Ishikawa (cell line): ENCODE measurements at regions not wholly inside any gene's neighbourhood (a gene's known extent, or its start where the extent isn't known, plus 50 kb on each side); places are given as distances from the start of the nearest gene placed in this dataset.

Experiments
- CEBPB ChIP-seq: IDR thresholded peaks from 2 replicates; pipeline ENCODE4 v1.6.1; 2012
- CREB1 ChIP-seq: IDR thresholded peaks from 2 replicates; pipeline ENCODE4 v1.6.1; 2012; ENCODE audit warnings: low read depth
- EGR1 ChIP-seq: IDR thresholded peaks from 2 replicates; pipeline ENCODE4 v1.6.1; 2012
- EP300 ChIP-seq: IDR thresholded peaks from 2 replicates; pipeline ENCODE4 v1.6.1; 2012; ENCODE audit warnings: borderline replicate concordance
- FOXM1 ChIP-seq: IDR thresholded peaks from 2 replicates; pipeline ENCODE4 v1.6.1; 2012; ENCODE audit warnings: low read depth, borderline replicate concordance
- NFIC ChIP-seq: IDR thresholded peaks from 2 replicates; pipeline ENCODE4 v1.6.1; 2012
- RAD21 ChIP-seq: IDR thresholded peaks from 2 replicates; pipeline ENCODE4 v1.6.1; 2012; ENCODE audit warnings: low read depth
- REST ChIP-seq: IDR thresholded peaks from 2 replicates; pipeline ENCODE4 v1.6.1; 2012; ENCODE audit warnings: low read depth, mild to moderate bottlenecking
- TAF1 ChIP-seq: IDR thresholded peaks from 2 replicates; pipeline ENCODE4 v1.6.1; 2012; ENCODE audit warnings: low read depth, mild to moderate bottlenecking
- TCF12 ChIP-seq: IDR thresholded peaks from 2 replicates; pipeline ENCODE4 v1.6.1; 2012; ENCODE audit warnings: low read depth
- TEAD4 ChIP-seq: IDR thresholded peaks from 2 replicates; pipeline ENCODE4 v1.6.1; 2012
- YY1 ChIP-seq: IDR thresholded peaks from 2 replicates; pipeline ENCODE4 v1.6.1; 2012; ENCODE audit warnings: low read depth
- ZBTB7A ChIP-seq: IDR thresholded peaks from 2 replicates; pipeline ENCODE4 v1.6.1; 2012; ENCODE audit warnings: low read depth
- TF ChIP-seq, protein P1 (sequence below): IDR thresholded peaks from 2 replicates; pipeline ENCODE4 v1.6.1; 2012
- TF ChIP-seq, protein P2 (sequence below): IDR thresholded peaks from 2 replicates; pipeline ENCODE4 v1.6.1; 2012

DNA sequence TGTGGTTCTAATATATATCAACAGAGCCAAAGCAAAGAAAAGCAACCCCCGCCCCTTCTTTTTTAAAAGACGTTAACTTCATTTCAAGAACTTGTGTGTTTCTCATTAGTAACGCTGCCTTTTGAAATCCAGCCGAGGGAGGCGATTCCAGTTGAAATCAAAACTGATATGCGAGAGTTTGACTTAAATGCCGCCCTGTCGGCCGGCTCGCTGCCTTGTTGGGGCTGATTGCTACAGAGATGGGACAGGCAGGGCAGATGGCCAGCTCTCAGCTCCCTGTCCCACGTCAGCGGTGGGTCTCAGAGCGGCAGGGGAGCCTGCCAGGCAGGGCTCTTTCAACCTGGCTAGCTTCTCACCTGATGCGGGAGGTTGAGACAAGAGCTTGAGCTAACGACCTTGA lies 51.9 kb upstream of the ALX4 start:
- TF ChIP-seq ZBTB7A, result no peak
- TF ChIP-seq EP300, result no peak
- TF ChIP-seq NFIC, result no peak
- TF ChIP-seq CEBPB, result no peak

DNA sequence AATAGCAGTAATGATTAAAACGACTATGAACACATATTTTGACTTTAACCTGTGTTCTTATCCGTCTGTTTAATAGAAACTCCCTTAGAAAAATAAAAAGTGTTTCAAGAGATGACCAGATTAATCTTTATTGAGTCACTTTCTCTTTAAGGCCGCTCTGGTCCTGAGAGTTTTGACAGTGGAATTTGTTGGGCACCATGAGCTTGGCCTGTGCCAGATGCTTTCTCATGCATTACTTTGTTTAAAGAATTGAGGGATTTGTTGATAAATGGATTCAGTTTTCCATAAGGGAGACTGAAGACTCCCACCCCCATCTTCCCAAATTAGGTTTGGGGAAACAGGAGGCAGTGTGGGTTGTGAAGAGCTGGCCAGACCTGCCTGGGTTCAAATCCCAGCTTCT lies 53.2 kb upstream of the ALX4 start:
- no peak for TF ChIP-seq REST
- TF ChIP-seq TAF1, result no peak
- TF ChIP-seq ZBTB7A, result no peak
- no peak for TF ChIP-seq TEAD4
- no peak for TF ChIP-seq TCF12
- TF ChIP-seq NFIC, result no peak
- TF ChIP-seq RAD21, result no peak

GRCh38 chr11:44364596-44364995 lies 54.7 kb upstream of the ALX4 start:
- no peak for TF ChIP-seq EP300
- no peak for TF ChIP-seq FOXM1
- TF ChIP-seq YY1, result no peak
- TF ChIP-seq TCF12, result no peak
- no peak for TF ChIP-seq EGR1
- no peak for TF ChIP-seq TEAD4
- no peak for TF ChIP-seq TAF1
- TF ChIP-seq, protein P1, sequence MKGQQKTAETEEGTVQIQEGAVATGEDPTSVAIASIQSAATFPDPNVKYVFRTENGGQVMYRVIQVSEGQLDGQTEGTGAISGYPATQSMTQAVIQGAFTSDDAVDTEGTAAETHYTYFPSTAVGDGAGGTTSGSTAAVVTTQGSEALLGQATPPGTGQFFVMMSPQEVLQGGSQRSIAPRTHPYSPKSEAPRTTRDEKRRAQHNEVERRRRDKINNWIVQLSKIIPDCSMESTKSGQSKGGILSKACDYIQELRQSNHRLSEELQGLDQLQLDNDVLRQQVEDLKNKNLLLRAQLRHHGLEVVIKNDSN, result no peak
- TF ChIP-seq ZBTB7A, result no peak
- no peak for TF ChIP-seq NFIC
- no peak for TF ChIP-seq REST

DNA sequence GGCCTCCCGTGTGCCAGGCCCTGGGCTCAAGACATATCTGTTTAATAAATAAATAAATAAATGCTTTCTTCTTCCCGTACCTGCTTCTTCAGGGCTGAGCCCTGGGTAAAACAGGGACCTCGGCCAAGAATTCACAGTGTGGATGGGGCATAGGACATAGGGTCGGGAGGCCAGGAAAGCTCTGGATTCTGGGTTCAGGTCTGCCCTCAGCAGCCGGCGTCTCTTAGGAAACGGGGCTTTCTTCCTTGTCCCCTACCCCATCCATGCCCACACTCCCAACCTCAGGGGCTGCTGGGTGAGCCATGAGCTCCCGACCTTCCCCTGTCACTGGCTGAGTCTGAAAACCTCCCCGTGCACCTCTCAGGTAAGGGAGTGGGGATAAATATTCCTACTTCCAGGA lies 55.7 kb upstream of the ALX4 start:
- TF ChIP-seq TCF12 (no peak), CREB1 (no peak), REST (no peak), EGR1 (no peak), RAD21 (no peak), EP300 (no peak)
- TF ChIP-seq, protein P2, sequence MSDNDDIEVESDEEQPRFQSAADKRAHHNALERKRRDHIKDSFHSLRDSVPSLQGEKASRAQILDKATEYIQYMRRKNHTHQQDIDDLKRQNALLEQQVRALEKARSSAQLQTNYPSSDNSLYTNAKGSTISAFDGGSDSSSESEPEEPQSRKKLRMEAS, result no peak

DNA sequence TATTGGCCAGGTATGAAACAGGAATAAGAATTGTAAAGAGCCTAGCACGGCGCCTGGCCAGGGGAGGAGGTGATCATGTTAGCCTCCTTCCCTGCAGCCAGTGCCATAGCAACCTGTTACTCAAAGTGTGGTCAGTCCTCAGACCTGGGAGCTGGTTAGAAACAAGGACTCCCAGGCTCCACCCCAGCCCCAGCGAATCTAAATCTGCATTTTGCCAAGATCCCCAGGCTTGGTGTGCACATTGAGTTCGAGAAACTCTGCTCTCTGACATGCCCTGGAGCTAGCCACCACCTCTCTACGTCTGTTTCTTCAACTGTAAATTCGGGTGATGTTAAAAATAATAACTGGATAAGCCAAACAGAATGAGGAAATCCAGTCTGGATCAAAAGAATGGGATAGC lies 56.1 kb upstream of the ALX4 start:
- TF ChIP-seq RAD21 (no peak), EGR1 (no peak), NFIC (no peak), CEBPB (no peak), EP300 (no peak), CREB1 (no peak), TAF1 (no peak), REST (no peak), ZBTB7A (no peak), TCF12 (no peak)
- TF ChIP-seq, protein P1, result no peak
- TF ChIP-seq, protein P2, result no peak
